SK-N-SH (cell line): ENCODE measurements at regions not wholly inside any gene's neighbourhood (a gene's known extent, or its start where the extent isn't known, plus 50 kb on each side); places are given as distances from the start of the nearest gene placed in this dataset.
"Not testable (repeated sequence)": the region's sequence is repeated elsewhere in the genome, so short reads cannot be mapped to it uniquely, and the experiment has no call there.

Experiments
- NRF1 ChIP-seq: IDR thresholded peaks from 2 replicates; pipeline ENCODE4 v1.6.1; 2012; ENCODE audit warnings: low read depth, mild to moderate bottlenecking, low read length
- TF ChIP-seq, protein P1 (sequence below): fragments of 150-350 bp; IDR thresholded peaks from 2 replicates; pipeline ENCODE4 v1.6.1; 2017; ENCODE audit warnings: antibody characterized with exemption, low read length, low read depth, borderline replicate concordance

GRCh38 chr17:21593452-21594105 is 98.7 kb upstream of the KCNJ18 start:
- TF ChIP-seq, protein P1, sequence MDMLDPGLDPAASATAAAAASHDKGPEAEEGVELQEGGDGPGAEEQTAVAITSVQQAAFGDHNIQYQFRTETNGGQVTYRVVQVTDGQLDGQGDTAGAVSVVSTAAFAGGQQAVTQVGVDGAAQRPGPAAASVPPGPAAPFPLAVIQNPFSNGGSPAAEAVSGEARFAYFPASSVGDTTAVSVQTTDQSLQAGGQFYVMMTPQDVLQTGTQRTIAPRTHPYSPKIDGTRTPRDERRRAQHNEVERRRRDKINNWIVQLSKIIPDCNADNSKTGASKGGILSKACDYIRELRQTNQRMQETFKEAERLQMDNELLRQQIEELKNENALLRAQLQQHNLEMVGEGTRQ, result not testable (repeated sequence)
- TF ChIP-seq NRF1, result not testable (repeated sequence)
